ENCODE measurements at regions not wholly inside any gene's neighbourhood (a gene's known extent, or its start where the extent isn't known, plus 50 kb on each side); places are given as distances from the start of the nearest gene placed in this dataset.

DNA sequence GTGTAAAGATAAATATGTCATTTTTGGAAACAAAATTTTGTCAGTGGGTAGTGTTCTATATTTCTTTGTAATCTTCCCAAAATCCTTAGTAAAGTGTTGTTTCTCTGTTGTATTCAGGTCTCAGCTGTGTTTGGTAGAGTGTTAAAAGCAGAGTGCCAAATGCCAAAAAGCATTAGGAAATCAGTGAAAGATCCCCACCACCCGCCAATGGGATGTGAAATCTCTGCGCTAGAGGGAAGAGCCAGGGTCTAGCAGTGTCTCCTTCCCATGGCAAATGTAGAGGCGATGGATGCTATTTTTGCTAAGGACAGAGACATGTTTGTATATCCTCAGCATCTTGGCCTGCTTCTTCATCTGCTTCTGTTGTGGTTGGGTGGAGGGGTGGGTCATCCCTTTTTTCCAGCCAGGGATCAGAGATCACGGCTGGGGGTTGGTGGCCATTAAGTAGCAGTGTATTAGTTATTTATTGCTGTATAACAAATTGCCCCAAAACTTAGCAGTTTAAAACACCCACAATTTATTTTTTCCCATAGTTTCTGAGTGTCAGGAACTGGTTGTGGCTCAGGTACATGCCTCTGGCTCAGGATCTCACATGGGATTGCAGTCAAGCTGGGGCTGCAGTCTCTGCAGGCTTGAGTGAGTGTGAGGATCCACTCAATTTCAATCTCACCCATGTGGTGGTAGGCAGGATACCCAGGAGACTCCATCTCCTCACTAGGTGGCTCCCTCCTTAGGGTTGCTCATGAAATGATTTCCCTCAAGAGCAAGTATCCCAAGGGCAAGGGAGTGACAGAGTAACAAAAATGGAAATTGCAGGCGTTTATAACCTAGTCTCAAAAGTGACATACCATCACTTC lies 211.9 kb downstream of the MYCN start:
- DNase-seq (ENCODE audit: low read depth in 4 of 4, low spot score in 3 of 4): no peak

DNA sequence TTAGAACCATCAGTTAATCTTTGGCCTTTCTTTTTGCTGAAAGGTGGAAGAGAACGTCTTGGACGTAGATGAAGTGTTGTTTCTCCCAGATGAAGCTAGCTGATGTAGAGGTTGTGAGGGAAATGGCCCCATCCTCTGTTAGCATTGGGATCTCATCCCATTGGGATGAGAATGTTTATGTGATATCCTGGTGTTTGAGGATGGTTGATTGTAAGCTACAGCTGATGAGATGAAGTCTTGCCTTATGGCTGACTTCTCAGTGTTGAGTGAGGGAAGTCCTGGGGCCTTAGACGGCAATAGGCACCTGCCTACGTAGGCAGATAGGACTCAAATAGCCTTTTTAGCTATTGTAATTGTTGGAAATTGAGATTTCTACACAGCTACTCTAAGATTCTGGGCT lies 211.3 kb downstream of the MYCN start:
- DNase-seq (ENCODE audit: low read depth in 4 of 4, low spot score in 3 of 4): no peak

DNA sequence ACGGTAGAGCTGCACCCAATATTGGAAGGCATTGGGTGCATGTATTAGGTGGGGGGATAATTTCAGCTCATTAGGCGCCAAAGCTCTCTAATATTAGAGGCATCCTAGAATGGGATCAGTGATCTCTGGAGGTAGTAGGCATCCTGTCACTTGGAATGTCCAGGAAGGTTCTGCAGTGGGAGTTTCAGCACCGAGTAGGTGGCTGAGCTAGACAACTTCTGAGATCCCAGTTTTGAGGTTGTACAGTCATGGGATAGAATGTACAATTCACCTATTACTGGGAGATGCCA lies 210.9 kb downstream of the MYCN start:
- no peak for DNase-seq (ENCODE audit: low read depth in 4 of 4, low spot score in 3 of 4)

DNA sequence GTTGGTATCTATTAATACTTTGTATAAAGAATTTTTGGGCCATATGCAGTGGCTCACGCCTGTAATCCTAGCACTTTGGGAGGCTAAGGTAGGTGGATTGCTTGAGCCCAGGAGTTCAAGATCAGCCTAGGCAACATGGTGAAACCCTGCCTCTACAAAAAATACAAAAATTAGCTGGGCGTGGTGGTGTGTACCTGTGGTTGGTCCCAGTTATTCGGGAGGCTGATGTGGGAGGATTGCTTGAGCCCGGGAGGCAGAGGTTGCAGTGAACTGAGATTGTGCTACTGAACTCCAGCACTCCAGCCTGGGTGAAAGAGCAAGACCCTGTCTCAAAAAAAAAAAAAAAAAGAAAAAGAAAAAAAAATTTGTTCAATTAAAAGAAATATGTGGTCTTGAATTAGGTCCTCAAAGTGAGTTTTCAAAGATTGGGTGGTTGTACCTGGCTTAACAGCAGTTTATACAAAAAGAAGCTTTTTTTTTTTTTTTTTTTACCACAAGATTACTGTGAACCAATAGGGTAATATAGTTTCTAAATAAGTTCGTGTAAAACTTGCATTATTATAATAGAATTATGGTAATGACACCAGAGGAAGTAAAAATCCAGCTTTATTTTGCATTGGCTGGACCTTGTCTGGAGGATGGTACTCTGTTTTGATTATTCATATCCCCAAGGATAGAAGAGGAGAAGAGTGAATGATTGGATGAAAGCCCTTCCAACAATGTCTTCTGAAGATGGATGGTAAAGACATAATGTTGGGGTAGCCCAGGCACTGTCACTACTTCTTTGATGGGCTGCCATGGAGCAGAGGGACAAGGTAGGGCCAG lies 210.3 kb downstream of the MYCN start:
- DNase-seq (ENCODE audit: low read depth in 4 of 4, low spot score in 3 of 4): no peak

DNA sequence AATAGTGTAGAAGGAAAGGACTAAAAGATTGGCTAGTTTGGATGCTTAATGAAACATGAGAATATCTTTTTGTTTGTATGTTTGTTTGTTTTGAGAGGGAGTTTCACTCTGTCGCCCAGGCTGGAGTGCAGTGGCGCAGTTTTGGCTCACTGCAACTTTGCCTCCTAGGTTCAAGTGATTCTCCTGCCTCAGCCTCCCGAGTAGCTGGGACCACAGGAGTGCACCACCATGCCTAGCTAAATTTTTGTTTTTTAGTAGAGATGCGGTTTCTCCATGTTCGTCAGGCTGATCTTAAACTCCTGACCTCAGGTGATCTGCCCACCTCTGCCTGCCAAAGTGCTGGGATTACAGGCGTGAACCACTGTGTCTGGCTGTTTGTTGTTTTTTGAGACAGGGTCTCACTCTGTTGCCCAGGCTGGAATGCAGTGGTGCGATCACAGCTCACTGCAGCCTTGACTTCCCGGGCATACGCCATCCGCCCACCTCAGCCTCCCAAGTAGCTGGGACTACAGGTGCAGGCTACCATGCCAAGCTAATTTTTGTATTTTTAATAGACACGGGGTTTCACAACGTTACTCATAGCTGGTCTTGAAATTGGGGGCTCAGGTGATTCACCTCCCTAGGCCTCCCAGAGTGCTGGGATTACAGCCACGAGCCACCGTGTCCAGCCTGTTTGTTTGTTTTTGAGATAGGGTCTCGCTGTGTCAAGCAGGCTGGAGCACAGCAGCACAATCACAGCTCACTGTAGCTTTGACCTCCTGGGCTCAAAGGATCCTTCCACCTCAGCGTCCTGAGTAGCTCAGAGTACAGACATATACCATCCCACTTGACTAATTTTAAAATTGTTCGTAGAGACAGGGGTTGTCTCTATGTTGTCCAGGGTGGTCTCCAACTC lies 209.2 kb downstream of the MYCN start:
- no peak for DNase-seq (ENCODE audit: low read depth in 4 of 4, low spot score in 3 of 4)

DNA sequence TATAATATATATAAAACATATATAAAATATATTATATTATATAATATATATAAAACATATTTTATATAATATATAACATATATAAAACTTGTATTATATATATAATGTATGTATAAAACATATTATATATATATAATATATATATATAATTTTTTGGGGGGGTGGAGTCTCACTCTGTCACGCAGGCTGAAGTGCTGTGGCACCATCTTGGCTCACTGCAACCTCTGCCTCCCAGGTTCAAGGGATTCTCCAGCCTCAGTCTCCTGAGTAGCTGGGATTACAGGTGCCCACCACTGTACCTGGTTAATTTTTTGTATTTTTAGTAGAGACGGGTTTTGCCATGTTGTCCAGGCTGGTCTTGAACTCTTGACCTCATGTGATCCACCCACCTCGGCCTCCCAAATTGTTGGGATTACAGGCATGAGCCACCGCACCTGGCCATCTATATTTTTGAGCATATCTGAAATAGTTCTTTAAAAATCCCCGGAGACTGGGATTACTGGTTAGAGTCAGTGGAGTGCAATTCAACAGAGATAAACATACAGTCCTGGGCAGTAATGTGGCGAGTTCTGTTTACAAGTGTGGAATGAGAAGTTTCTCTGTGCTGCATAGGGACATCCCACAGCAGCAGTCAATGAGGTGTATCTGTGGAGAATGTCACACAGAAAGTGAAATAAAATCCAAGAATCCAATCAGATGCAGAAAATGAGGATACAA lies 208.4 kb downstream of the MYCN start:
- no peak for DNase-seq (ENCODE audit: low read depth in 4 of 4, low spot score in 3 of 4)

DNA sequence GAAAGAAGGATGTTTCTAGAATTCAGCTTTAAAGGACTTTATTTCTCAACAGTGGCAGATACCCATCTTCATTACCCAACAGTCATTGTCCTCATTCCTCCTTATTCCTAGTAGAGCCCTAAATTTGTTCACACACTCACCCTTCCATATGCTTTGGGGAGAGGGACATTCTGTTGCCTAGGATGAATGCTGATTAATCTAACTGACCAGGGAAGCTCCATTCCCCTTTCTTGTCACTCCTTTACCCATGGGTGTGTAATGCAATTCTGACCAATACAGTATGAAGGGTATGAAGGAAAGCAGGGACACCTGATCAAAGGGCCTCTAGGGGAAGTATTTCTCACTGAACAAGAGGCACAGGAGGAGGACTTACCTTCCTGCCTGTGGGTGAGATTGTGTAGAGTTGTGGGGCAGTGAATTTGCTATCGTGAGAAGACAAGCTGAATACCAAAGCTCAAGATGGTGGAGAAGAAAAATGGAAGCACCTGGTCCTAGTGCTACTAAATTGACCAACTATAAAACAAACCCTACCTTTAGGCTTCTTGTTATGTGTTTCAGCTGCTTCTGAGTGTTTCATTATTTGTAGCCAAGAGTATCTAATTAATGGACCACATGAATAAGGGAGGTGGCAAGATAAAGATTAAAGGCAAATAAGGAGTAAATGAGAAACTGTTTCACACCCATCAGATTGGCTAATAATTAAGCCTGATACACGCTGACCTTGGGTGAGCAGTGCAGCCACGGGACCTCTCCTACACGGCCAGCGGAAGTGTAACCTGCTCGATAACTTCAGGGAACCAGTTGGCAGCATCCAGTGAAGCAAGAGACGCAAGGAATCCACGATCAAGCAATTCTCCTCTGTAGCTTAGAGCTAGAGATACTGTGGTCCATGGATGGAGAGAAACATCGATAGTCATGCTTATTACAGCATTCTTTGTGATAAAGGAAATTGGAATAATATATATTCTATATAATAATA lies 202.3 kb downstream of the MYCN start:
- peak in 1 of 4 donors; percentile 20 for DNase-seq (ENCODE audit: low read depth in 4 of 4, low spot score in 3 of 4)

DNA sequence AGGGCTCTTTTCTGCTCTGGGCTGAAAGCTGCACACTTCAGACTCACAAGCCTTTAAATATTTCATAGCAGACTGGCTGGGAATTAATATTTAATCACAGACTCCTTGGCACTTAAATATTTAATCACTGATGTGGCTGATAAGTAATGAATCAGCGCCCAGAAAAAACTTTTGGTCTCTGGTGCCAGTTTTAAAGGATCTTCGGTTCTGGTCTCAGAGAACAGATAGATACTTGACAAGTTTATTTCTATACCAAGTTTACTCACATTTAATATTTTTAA lies 201.2 kb downstream of the MYCN start:
- no peak for DNase-seq (ENCODE audit: low read depth in 4 of 4, low spot score in 3 of 4)

DNA sequence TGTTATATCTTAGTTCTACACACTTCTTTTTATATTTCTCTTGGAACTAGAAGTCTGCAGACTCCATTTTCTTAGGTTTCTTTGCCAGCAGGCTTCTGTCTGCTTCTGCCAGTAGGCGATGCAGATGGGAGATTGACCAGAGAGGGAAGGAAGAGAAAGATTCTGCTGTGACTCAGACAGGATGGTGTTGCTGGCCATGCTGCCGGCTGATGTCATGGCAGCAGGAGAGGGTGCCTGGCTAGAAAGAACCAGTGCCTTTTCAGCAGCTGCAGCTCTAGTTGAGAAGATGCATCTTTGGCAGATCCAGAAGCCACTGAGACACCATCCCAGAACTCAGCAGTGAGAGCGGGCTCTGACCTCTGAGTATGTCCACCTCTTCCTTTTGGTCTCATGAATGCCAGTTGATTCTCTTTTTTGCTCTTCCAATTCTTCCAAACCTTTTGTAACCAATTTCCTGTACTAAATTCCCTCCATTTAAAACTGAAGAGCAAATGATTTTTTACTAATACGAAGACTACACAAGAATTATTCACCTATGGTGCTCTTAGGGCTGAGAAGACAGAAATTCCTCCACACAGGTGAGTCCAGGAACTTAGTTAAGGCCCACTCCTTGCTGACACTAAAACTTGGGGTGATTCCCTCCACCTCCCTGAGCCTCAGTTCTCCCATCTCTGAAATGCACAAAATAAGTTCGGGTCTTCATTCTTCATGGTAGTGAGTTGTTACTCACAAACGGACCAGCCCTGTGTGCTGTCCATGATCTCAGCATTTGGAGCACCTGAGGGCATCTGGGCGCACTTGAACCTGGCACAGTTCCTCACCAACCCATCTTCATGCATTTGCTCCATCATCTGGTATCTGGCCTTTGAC lies 200.7 kb downstream of the MYCN start:
- no peak for DNase-seq (ENCODE audit: low read depth in 4 of 4, low spot score in 3 of 4)

DNA sequence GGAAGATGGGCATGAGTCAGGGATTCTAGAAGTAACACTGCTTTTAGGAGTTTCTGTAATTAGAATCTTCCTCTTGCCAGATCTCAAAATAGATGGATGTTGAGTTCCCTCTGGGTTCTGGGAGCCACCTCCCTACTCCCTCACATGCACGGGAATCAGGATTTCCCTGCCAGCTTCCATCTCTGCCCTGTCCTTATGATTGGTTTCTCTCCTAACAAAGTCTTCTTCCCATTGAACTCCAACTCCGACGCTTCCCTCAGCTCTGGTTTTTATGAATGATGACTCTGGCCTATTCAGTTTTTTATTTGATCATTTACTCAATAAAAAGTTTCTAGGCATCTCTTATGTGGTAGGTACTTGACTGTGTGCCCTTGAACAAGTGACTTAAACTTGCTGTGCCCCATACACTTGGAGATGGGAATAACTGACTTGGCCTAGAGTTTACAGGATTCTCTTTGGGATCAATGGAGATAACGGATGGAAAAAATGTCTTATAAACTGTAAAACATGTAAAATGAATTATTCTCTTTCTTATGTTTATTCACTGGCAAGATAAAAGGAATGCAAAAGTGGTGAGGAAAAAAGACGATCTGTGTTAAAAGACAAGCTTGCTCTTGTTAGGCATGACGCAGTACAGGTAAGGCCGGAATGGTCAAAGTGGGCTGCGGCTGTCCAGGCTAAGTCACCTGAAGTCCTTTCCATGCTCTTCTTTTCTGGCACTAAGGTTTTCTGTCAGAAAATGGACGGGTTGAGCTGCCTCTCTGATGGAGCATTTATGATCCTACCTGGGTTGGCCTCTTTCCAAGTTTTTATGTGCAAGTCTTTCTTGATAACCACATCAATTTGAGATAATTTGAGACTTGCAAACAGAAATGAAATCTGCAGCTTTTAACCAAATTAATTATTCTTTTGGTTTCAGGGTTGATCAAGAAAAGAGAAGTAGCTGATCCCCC lies 199.6 kb downstream of the MYCN start:
- DNase-seq (ENCODE audit: low read depth in 4 of 4, low spot score in 3 of 4): no peak

DNA sequence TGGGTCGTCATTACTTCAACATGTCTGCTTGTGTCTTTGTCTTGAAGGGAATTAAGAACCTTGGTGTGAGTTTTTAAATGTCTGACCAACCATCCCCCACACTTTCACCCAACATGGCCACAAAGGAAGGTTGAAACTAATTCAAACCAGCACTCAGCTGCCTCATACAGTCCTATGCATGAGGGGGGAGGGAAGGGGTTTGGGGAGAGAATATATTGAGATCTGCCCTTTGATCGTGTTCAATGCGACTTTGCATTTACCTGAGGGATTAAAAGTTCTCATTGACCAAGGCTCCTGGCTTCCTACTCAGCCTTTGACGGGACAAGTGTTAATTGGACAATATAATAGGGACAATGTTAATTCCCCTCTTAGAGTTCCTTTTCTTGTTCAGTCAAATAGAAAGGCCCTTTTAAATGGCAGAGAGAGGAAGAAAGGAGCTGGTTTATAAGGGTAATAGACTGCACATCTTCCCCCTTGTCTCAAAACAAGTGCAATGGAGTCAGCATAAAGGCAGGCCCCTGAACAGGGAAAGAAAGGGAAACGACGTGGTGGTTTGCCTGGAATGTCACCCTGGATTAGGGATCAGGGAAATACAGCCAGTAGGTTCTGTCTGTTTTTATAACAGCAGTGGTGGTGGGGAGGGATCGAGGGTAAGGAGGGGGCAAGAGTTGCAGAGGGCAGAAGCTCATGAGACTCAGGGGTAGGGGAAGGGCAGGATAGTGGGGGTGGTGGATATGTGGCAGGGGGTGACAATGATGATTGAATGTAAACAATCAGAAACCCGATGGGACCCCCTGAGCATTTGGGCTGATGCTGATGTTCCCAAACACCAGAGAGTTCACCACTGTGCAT lies 198.7 kb downstream of the MYCN start:
- no peak for DNase-seq (ENCODE audit: low read depth in 4 of 4, low spot score in 3 of 4)

DNA sequence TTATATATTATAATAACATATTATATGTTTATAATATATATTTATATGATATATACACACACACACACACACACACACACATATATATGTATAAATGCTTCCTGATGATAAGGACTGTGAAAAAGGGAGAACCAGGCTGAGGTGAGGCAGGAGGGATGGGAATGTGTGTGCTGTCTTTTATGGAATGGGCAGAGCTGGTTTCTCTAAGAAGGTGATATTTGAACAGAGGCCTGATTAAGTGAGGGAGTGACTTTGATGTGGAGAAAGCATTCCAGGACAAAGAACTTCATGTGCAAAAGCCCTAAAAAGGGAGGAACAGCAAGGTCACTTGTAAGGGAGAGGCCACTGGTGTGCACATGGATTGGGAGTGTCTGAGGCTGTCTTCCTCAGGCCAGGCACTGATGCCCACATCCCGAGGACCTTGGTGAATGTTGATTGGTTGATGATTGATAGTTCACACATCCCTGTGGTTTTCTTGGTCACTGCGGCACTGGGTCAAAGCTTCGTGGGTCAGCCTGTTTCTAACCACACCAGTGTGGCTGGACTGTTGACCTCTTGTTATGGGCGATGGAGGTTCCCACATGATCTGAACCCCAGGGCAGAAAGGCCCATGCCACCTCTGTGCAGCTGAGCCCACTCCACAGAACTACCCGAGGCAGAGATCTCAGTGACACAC lies 196.9 kb downstream of the MYCN start:
- no peak for DNase-seq (ENCODE audit: low read depth in 4 of 4, low spot score in 3 of 4)

DNA sequence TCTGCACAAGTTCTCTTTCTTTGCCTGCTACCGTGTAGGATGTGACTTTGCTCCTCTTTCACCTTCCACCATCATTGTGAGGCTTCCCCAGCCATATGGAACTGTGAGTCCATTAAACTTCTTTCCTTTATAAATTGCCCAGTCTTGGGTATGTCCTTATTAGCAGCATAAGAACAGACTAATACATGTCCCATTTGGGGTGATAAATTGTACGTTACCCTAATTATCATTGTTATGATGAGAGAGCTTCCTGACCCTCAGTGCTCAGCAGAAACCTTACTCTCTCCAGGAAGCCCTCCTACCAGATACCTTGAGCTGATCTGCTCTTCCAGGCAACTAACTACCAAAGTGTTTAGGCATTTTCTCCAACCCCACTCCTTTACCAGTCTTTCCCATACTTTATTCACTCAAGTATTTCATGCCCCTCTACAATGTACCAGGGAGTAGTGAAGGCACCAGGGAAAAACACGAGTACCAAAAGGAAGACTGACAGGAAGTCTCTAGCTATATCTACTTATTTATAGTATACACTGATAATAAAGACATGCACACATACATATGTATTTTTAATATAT lies 196.2 kb downstream of the MYCN start:
- no peak for DNase-seq (ENCODE audit: low read depth in 4 of 4, low spot score in 3 of 4)

DNA sequence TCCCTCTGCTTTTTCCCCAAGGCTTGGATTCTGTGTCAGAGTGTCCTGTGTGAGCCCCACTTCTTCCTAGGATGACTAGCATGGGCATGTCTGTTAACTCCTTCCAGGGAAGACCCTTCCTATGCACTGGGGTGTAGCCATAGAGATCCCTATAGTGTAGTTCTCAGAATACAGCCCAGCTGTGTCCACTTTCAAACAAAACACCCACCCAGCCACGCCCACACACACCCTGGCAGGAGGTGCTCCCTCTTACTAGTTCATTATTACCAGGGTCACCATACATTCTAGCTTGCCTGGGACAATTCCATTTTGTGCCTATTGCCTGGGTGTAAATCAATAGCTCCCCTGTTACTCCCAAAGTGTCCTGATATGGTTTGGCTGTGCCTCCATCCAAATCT lies 195.6 kb downstream of the MYCN start:
- DNase-seq (ENCODE audit: low read depth in 4 of 4, low spot score in 3 of 4): no peak

DNA sequence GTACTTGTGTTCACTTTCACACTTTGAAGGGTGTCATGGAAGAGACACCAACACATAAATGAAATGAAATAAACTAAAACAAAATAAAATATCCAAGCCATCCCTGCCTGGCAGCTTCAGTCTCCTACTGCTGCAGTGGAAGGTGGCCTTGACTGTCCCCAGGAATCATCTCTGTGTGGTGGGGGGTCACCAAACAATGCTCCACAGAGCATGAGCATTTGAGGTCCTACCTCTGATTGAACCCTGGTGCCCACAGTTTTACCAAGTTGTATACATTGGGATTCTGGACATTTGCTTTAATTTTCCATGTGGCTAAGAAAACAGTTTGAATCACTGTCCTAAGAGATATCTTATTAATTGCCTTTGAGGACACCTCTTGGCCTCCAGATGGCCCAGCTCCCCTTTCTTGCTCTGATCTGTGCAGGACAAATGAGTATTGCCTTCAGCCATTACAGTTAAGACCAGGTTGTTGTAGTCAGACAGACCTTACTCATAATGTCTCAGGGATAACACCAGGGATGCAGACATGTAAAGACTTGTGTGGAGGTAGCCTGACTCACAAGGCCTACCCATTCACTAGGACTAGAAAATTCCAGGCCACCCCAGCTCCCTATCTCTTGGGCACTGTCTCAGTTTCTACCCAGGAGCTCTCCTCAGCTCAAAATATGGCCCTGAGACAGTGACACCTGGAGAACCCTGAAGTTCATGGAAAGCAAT lies 195.0 kb downstream of the MYCN start:
- no peak for DNase-seq (ENCODE audit: low read depth in 4 of 4, low spot score in 3 of 4)
